T-helper 1 cell (primary cell): ENCODE measurements at regions not wholly inside any gene's neighbourhood (a gene's known extent, or its start where the extent isn't known, plus 50 kb on each side); places are given as distances from the start of the nearest gene placed in this dataset.

ENCODE experiments used
- DNase-seq, 5 donors: peaks; one replicate each; pipeline ENCODE4 v3.0.0-alpha.2; 2012 to 2020

DNA sequence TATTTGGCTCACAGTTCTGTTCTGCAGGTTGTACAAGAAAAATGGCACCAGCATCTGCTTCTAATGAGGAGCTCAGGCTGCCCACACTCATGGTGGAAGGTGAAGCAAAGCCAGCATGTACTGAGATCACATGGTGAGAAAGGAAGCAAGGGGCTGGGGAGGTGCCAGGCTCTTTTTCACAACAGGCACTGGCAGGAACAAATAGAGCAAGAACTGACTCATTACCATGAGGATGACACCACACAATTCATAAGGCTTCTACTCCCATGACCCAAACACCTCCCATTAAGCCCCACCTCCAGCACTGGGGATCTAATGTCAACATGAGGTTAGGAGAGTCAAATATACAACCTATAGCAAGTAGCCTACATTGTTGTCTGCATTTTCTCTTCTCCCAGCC, 522.6 kb downstream of the RFC3 start:
- DNase-seq: no peak

DNA sequence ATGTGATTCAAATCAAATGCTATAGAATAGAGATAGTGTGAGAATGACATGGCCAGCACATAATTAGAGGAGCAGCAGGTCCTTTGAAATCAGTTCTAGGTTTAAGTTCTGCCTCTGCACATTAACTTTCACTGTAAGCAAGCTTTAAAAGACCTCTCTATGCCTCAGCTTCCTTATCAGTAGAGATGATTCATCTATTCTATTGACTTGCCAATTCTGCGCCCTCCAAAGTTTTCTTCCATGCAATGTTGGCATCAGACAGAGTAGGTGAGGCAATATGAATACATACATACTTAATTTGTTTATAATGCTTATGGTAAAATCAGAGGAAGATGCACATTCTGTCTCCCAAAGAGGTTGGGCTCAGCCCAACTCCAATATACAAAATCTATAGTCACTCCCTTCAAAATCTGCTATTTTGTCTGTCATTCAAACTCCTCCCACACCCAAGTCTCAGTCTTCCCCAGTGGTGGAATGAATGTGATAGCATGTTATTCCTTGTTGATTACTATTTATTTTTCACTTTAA, 525.5 kb downstream of the RFC3 start:
- DNase-seq: no peak

DNA sequence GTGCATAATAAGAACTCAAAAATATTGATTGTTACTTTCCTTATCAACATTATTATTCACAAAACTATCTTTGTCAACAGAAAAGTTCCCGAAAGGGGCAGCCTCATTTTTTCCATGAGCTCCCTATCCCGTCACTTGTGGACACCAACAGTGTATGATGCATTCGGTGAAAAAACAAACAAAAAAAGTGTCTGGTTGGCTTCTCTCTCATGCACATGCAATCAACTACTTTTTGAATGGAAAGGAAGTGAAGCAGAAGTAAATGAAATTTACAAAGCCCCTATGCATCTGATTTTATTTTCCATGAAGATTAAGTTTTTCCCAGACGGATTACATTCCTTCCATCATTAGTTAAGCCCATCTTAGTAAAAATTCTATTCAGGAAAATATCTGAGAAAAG, 526.9 kb downstream of the RFC3 start:
- no peak for DNase-seq

DNA sequence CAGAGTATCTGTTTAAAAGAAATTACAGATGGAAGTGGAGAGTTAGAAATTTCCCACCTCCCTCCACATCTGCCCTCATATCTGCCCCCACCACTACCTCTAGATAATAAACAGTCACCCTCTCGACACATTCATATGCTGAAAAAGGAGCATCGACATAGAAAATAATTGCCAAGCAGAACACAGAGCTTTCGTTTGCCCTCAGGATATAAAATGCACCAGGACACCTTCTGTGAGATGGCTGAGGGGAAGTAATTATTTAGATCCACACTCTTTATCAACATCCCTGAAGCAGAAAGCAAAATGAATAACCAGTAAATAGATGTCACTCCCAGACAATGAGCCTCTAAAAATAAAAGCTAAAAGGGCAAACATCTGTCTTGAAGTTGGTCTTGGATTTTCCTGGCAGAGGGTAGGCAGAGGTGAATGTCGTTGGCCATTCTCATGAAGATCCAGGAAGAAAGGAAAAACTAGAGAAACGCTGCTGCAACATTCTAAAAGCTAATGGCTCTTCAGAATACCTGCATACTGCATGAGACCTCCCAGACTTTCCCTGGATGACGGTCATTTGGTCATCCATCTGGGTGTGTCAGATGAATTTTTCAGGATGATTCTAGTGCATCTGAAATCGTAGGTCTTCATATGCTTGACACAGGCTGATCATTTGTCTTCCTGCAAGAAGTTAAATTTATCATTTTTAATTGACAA, 527.5 kb downstream of the RFC3 start:
- DNase-seq: no peak

DNA sequence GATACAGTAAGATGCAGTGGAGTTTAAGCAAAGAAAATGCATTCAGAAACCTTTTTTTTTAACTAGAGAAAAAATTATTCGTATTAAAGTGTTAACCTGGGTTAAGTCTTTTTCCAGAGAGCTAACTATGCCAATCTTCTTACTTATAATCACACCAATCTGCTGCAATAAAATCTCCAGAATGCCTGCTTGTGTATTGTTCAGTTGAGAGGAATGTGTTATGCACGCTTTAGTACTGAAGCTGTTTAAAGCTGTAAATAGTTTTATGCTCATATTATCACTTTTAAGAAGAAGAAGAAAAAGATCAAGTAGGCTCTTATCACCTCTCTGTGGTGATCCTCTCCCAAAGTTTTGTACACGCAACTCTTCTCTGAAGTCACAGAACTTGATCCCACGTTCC, 528.7 kb downstream of the RFC3 start:
- DNase-seq: no peak

DNA sequence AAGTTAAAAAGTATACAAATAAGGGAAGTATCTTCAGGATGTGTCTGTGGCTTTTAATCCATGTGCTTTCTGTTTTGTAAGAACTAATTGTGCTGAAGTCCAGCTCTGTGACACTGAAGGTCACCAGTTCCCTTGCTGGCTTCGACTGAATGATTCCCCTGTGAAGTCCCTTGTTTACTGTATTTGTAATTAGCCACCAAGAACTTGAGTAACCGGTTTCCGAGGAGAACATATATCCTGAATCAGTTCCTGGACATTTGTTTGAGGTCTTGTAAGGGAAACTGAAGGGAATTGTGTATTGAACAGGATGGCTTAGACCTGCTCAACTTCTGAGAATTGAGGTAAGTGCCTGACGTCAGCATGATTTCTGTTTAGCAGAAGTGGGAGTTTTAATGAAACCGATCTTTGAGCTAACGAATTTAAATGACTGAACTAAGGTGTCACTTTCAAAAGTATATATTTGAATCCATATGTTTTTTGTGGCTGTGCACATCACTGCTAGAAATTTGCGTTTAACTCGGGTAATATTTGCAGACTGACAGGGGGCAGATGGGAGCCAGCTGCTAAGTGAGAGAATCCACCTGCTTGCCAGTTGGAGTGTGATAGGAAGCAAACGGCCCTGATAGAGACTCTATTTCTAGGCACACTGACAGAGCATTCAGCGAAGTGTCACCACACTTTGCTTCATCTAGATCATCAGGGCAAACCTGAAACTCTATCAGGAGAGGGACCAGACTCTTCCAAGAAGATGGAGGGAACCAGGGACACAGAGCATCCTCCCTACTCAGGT, 530.0 kb downstream of the RFC3 start:
- DNase-seq: no peak

DNA sequence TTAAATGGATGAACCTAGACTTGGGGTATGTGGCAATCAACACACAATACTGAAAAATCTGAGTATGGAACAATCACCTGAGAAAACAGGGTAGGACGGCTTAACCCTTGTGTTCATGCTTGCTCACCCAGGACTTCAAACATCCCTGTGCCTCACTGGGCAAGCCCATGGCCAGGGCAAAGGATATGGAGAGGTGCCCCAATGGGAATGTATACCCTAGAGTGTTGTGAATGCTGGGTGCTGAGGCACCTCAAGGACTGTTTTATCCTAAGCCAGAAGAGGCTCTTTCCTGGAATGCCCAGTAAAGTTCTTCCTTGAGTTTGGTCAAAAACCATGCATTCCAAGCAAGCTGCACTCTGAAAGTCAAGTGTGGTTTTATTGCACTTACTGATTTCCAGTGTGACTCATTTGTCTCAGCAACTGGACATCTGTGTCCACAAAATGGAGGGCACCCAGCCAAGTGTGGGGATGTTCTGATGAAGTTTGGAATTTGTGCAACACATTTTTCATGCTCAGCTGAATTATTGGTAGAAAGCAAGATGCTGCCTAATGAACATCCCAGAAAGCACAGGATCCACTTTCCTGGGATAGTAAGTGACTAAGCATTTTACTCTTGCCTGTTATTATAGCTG, 531.3 kb downstream of the RFC3 start:
- no peak for DNase-seq

DNA sequence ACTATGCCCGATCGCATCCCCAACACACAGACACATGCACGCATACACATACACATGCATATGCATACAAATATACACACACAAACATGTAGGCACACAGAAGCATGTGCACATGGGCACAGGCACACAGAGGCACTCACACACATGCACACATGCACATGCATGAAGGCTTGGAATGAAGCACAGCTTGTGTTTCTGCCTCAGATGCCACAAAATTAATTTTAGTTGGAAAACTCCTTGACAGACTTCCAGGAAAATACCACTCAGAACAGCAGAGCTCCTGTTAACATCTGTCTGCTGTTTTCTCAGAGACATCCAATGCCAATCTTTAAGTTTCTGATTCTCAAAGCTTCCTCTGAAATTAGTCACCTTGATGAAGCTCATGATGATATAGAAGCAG, 532.7 kb downstream of the RFC3 start:
- no peak for DNase-seq

DNA sequence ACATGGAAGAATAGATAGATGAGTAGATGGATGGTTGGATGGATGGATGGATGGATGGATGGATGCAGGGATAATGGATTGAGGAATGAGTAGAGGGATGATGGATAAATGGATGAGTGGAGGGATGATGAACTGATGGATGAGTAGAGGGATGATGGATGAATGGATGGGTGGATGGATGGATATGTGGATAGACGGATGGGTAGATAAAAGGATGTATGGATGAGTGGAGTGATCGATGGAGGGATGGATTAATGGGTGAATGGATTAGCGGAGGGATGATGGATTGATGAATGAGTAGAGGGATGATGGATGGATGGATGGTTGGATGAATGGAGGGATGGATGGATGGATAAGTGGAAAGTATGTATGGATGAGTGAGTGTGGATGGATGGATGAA, 533.2 kb downstream of the RFC3 start:
- no peak for DNase-seq

DNA sequence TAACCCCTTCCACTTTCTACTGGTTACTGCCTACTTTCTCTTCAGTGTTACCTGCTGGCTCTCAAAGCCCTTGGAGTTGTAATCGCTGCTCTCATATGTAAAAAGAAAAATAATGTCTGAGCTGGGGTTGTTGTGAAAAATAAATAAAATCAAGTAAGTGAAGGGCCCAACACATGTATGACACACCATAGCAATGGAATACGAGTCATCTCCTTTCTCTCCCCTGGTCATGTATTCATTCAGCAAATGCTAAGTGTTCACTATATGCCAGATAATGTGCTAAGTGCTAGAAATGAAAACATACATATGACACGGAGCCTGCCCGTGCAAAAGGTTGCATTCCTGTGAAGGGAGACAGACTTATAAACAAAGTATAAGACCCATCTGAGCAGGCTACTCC, 535.0 kb downstream of the RFC3 start:
- DNase-seq: no peak

DNA sequence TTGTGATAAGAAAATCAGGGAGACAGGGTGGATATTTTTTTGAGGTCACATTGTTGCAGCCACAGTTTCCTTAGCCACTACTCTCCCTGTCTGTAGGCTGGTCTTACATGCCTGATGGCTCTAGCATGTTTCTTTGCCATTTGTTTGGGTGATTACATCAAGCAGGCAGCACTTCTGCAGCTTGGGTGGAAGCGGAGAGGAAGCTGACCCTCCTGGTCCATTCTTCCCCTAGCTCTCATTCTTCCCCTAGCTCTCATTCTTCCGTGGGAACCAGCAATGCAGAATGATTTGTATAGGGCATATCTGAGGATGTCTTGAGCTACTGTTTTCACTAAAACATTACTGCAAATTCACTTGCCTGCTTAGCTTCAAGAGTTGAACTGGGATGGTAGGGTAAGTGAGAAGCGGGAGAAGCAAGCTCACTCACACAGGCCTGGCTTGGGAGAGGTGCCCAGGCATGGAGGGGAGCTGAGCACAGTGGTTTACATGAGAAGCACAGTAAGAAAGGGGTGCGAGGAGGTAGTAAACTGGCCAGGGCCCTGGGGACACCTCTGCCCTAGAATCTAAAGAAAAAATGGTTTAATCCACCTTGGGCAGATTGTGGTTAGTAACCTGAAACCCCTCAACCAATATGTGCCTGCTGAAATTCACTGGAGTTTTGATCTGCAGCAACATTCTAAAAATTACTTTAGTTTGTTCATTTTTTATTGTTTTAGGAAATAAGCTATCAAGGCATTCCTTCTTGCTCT, 538.9 kb downstream of the RFC3 start:
- DNase-seq: no peak

DNA sequence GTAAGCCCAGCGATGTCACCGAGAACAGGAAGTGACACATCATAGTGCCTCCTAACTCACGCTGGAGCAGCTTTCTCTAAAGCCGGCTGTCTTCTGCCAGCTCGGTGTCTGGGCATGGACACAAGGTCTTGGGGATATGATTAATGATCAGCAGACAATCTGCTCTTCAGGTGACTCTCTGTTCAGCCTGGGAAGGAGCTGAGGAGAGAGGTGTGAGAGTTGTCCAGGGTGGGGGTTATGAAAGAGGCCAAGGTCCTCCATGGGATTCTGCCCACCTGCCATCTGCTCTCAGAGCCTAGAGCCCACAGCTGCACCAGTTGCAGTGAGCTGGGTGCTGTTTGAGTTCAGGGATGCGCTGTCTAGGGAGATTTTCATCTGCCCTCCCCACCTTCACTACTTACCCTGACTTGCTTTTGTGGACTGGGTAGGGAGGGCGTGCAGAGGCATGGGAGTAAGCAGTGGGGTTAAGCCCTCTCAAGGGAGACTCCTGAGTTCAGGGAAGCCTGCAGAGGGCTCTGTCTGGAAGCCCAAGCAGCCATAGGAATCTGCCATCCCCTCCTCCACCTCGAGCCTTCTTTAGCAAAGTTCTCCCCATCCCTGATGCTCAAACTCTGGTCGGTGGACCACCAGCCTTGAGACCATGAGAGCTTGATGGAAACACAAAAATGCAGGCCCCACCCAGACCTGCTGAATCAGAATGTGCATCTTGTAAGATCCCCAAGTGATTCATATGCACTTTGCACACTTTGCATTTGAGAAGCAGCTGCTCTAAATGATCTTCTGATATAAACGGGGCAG, 539.7 kb downstream of the RFC3 start:
- no peak for DNase-seq

DNA sequence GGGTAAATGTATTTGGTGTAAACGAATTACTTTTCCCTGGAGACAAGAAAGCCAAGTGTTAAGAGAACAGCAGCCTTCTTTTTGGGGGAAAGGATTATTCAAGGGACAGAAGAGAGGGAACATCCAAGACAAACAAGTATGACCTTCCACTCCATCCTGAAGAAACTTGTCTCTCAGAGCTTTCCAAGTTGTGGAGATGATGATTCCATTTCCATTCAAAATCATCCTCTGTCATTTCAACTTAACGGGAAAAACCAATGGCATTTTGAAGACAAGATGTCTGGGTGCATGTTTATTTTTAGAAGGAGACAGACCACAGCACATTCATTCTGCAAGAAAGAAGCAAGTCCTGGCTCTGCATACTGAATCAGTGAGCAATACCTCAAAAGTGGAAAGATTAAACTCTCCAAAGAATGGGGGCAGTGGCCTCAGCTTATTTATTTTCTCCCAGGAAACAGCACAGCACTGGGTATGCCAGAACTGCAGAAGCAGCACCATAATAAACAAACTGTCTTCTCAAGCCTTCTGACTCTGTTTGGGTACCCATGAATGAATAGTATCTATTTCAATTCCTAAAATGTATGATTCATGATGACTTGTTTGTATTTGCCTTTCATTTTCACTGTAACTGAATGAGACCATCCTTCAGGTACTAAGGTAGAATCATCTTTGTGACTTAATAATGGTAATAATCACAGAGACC, 541.0 kb downstream of the RFC3 start:
- DNase-seq: no peak

DNA sequence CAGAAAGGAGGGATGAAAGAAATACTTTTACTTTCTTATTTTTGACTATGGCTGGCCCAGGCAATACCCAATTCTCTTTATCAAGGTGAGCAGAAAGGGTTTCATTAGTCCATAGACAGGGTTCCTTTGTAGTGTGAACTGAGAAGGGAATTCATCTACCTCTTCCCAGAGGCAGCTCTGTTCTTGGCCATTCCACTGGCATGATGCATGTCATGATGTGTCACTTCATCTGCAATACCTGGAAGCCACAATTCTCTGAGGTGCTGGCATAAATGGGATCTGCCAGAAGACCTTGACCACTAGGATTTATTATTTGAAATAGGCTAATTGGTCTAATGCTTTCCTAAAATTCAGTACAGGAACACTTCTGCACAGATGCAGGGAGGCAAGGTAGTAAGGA, 542.8 kb downstream of the RFC3 start:
- no peak for DNase-seq

DNA sequence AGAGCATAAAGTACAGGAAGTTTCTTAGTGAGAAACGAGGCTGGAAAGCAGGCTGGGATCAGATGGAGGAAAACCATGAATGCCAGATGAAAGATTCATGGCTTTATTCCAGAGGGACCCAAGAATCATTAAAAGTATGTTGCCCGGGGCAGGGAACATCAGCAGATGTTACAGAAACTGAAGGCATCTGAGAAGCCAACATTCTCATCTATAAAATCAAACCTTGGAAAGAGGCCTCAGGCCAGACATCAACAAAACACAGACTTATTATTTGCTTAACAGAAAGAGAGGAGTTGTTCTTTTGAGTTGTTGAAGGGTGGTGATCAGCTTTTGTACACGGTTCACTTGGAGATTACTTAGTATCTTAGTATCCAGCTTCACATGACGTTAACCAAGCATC, 543.6 kb downstream of the RFC3 start:
- no peak for DNase-seq

DNA sequence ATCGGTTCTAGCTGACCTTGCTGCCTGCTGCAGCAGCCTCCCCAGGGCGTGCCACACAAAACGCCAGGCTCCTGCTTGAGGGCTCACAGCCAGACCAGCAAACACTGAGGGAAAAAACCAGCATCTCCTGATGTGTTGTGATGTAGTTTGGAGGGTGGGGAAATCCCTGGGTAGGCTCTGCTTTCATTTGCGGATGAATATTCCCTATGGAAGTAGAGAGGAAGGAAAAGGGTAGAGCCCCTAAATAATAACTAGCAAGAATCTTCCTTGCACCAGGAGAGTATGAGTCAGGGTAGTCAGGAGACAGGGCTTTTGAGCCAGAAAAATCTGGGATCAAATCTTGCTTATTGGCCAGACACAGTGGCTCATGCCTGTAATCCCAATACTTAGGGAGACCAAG, 545.3 kb downstream of the RFC3 start:
- DNase-seq: no peak

DNA sequence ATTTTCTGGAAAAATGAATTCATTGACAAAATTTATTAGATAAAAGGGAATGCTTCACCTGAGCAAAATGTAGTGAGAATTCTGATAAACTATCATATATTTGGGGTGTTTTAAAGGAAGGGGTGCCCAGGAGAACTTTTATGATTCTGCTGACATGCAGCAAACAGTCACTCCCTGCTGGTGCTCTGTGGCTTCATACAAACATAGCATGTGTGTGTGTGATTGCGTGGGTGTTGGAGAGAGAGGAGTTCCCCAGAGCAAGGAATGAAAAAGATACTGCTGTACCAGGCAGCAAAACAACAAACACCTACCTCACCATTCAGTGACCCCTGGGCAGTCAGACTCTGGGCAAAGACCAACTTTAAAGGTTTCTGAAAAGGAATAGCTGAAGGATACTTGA, 546.7 kb downstream of the RFC3 start:
- DNase-seq: no peak

DNA sequence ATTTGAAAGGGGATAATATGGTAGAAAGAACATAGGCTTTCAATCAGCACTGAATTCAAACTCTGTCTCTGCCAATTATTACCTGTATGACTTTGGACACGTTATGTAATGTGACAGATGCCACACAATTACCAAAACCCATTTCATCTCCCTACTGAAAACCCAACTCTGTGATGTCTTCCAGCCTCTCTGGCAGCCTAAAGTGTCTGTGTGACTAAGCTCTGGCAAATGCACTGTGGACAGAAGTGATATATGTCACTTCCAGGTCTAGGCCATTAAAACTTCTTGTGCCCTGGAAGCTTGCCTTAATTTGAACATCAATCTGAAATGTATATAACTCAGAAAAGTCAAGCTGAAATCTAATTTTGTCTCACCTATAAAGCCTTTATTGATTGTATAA, 552.0 kb downstream of the RFC3 start:
- DNase-seq: no peak

DNA sequence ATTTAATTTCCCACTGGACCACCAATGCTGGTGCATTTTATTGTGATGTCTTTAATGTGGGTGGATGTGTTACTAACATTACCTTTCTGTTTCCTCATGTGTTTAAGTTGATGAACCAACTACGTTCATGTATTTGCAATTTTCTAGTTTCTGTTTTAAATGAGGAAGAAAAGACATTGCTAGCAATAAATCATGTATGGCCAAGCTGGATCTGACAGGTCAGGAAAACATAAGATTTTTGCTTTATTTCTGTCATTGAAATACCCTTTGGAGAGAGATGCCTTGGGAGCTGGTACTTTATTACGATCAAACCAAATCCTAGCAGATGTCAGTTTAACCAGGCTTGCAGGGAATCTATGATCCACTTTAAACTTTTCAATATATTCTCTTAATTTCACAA, 553.2 kb downstream of the RFC3 start:
- no peak for DNase-seq

DNA sequence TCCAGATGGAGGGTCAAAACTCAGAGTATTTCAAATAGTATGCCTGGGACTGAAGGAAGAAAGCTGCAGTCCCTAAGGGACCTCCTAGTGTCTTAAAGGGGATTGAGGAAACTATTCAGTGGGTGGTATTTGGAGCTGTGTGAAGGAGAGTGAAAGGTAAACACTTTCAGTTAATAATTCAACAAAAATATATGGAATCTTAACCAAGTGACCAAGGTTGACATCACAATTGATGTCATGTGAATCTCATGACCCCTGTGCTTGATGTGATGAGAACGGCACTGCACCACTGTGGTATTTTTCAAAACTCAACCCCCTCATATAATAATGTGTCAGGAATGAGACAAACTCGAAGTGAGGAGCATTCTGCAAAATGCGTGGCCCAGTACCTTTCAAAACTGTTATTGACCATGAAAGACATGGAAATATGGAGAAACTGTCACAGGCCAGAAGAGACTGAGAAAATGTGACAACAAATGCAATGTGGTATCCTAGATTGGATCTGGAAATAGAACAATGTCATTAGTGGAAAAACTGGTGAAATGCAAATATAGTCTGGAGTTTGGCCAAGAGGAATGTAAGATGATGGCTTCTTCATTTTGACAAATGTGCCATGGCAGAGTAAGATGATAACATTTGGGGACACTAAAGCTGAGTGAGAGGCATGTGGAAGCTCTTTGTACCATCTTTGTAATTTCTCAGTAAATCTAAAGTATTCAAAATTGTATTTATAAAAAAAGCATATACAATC, 553.9 kb downstream of the RFC3 start:
- DNase-seq: no peak

DNA sequence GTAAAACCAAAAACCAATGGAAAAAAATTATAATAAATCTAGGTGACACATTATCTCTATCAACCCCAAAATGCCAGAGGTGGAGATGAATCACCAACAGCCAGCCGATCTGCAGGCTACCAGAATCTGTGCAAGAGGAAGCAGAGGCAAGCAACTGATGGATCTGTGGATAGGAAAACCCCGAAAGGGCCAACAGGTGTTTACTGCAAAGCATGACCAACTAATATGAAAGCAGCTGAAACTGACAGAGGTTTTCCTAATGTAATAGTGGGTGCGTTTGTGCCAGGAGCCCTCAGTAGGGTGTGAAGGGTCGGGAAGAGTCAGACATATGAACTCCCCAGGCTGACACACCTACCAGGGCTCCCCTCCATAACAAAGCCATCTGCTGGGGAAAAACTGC, 554.6 kb downstream of the RFC3 start:
- no peak for DNase-seq
